HG03175 (cell line): ENCODE measurements at regions not wholly inside any gene's neighbourhood (a gene's known extent, or its start where the extent isn't known, plus 50 kb on each side); places are given as distances from the start of the nearest gene placed in this dataset.

Experiments
- ATAC-seq: cut with Tn5 transposase; IDR thresholded peaks from one replicate; pipeline ENCODE4 v1.9.1; 2021; ENCODE audit warnings: mild to moderate bottlenecking, moderate library complexity; ENCODE audit not compliant: unreplicated experiment

DNA sequence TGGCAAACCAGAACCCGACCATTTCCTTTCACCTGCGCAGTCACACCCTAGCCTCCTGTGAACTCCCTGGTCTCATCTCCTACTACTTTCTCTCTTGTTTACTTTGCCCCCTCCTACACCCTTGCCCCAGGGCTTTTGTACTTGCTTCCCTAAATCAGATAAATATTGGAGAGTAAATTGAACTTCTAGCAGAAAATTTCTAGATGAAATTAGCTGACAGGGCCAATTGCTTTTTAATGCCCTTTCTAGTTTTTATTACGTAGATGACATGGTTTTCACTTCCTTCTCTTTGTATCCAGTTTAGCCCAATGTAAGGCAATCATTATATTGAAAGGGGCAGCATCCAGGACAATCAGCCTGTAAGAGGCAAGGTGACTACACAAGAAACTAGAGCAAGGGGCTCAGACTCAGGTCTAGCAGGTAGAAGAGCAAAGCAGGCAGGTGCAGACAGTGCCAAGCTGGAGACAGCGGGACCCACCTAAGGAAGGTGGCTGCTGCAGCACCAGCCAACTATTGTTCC, 56.2 kb upstream of the TOPAZ1 start:
- ATAC-seq, result no peak

DNA sequence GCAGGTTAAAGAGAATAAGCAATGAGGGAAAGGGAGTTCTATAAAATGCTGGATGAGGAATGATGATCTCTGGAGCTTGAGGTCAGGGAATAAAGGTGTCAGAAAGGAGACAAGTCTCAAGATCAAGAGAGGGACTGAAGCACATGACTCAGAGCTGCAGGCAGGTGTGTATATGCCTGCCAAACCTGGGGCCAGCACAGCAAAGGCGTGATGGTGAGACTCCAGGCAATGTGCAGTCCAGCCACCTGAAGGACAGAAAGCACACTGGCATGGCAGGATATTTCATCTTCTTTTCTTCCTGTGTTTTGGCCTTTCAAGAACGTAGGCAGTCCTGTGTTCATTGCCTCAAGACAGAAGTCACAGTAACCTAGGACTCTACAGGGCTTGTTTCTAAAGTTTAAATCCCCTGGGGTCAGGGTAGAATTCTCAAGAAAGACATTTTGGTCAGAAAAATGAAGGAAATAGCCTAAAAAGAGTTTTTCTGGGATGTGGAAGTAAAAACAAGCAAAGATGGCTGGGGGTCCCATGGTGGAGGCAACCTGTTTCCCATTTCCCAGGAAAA, 55.5 kb upstream of the TOPAZ1 start:
- no peak for ATAC-seq

DNA sequence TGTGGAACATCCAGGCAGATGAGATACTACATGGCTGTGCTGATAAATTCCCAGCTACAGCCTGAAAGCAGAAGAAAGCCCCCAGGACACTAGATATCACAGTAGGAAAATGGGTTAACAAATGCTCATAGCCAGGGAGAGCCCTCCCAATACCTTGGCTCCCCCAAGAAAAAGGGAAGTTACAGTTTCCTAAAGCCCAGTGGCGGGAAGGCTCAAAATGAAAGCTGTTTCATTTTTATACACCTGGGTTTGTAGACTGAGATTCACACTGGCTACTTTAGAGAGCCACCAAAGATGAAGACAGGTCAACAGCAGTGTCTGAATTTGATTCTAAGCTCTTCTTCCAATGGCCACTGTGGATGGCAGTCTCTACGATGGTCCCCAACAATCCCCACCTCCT, 55.0 kb upstream of the TOPAZ1 start:
- no peak for ATAC-seq
